SU-DHL-6 (cell line): ENCODE measurements at regions not wholly inside any gene's neighbourhood (a gene's known extent, or its start where the extent isn't known, plus 50 kb on each side); places are given as distances from the start of the nearest gene placed in this dataset.

ENCODE experiments used
- CTCF ChIP-seq: fragments of 200-600 bp; sonication (generic); IDR thresholded peaks from one replicate; pipeline ENCODE4 v1.5.1; 2017; ENCODE audit warnings: antibody characterized with exemption, mild to moderate bottlenecking, low read length, moderate library complexity; ENCODE audit not compliant: insufficient read depth, poor library complexity, severe bottlenecking
- EZH2phosphoT487 ChIP-seq: fragments of 200-600 bp; sonication (generic), shearing (Covaris generic); conservative IDR thresholded peaks from 2 replicates; pipeline ENCODE4 v1.6.1; 2018; ENCODE audit warnings: mild to moderate bottlenecking, antibody characterized with exemption, low read length, moderate library complexity, mixed read lengths

GRCh38 chr1:229116114-229116513 lies 154.8 kb upstream of the RAB4A start:
- TF ChIP-seq CTCF (no peak), EZH2phosphoT487 (no peak)
